ENCODE measurements at regions not wholly inside any gene's neighbourhood (a gene's known extent, or its start where the extent isn't known, plus 50 kb on each side); places are given as distances from the start of the nearest gene placed in this dataset.

DNA sequence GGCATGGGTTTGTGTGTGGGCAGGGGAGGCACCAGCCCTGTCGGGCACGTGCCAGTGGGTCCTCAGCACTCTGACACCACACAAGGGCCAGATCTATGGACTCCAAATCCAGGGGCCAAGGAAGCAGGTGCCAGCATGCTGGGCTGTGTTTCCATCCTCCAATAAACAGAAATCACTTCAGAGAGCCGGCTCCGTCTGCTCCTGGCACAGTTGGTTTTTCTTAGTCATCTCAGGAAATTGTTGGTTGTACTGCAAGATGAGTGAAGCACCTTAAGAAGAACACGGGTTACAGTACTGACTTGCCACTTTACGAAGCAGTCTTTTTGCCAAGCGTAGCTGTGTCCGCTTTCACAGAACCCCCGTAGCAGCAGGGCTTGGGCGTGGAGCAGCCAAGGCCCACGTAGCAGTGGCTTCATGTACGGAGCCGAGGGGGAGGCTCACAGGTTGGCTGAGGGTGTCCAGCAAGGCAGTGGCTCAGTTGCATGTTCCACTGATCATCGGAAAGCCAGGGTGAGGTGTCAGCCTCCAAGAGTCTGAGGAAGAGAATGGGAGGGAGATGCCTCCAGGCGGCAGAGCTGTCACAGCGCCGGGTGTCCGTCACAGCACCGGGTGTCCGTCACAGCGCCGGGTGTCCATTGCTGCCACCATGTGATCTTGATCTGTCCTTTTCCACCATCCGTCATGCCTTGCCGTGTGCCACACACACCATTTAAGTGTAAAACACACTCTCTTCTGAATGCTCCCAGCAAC, 314.9 kb downstream of the CTTN start:
- in situ Hi-C loops (cut with HindIII; ENCODE audit: low sequenced_read_pairs) = no loop called here

DNA sequence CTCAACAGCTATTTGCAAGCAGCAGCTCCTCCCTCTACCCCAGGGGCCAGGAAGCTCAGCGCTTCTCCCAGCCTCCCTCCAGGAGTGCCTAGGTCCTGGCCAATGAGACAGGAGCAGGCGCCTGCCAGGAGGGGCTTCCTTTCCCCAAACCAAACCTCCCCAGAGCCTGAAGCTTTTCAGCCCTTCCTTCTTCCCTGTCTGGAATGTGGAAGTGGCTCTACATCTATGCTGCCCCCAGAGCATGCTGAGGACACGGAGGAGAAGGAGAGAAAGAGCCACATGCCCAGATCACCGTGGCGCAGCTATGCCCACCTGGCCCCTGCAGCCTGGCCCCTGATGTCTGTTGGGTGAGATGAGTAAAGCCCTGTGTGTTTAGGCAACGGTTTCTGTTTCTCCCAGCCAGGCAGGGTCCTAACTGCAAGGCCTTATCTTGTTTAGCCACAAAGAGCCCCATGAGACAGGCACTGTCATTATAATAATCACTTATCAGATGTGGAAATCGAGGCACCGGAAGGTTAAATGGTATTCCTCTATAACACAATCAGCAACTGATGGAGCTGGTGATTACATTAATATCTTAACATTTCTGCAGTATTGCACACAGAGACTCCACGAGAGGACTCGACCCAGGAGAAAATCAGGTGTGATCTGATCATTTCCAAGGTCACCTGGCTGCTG, 315.8 kb downstream of the CTTN start:
- in situ Hi-C loops (cut with HindIII; ENCODE audit: low sequenced_read_pairs) = no loop called here

DNA sequence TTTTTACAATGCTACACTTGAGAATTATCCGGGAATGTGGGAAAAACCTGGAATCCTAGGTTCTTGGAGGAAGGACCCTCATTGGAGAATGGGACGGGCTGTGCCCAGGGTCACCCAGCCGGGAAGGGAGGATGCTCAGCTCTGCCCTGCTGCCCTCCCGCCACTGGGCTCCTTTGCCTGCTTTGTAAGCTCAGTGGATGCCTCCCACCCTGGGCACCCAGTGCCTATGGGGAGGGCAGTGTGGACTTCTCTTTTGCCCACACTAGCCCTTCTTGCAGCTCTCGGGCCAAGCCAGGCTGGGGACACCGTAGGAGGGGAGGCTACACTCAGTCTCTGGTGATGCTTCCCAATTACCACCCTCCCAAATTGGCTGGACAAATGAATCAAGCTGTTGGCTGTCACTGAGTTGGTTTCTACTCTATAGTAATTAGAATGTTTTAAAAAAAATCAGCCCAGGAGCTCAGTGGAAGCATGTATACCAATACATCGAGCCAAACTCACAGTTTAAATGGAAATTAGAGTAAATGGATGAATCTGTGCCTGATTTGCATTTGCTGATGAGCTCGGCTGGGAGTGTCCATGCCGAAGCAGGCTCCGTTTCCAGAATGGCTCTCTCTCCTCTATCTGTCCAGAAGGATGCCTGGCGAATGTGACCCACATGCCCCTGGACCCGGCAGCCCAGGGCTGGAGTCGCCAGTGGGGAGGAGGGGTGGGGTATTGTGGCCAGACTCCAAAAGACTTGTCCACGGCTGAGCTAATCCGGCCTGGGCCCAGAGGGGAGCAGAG, 317.0 kb downstream of the CTTN start:
- in situ Hi-C loops (cut with HindIII; ENCODE audit: low sequenced_read_pairs) = no loop called here

DNA sequence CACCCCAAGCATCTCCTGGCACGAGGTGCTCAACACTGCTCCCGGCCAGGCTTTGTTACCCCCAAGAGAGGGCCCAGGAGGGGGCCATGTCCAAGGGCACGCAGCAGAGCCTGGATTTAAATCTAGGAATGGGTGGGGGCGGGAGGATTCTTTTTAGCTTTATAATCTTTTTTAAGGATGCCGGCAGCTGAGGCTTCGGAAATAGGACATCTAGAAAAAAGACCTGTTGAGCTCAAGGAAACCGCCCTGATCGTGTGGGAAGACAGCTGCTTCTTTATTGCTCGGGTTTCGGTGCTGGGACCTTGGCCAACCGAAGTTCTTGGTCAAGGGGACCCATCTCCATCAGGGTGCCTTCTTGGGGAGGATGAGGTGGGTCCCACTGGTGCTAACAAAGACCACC, 317.9 kb downstream of the CTTN start:
- in situ Hi-C loops (cut with HindIII; ENCODE audit: low sequenced_read_pairs) = no loop called here

DNA sequence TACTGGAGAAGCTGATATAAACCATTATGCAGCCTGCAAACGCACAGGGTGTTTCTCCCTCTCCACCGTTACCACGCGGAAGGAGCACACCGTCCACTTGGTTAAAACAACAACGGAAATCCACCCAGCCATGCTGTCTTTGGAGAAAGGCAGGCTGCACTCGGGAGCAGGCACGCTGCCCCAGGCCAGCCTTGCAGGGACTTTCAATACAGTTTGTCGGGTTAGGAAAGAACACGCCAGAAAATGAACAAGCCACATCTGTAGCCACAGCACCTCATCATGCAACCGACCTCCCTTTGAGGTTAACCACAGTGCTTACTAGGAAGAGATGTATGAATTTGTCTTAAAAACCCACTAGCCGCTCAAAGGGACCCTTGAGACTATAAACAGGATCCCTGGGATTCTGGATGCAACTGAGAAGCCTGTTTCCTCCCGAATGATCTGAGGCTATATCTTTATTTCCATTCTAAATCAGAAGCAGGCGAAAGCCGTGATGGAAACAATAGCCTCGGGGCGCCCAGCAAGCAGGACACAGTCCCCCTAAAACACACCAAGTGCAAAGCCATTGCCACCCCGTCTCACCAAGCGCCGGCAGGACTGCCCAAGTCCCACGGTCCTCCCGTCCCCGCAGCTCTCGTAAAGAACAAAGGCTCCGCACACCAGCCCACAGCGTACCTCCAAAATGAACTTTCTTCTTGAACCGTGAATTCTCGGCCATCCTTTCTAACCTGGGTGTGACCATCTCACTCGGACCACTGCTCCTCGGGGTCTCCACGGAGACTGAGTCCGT, 318.9 kb downstream of the CTTN start:
- in situ Hi-C loops (cut with HindIII; ENCODE audit: low sequenced_read_pairs) = no loop called here

DNA sequence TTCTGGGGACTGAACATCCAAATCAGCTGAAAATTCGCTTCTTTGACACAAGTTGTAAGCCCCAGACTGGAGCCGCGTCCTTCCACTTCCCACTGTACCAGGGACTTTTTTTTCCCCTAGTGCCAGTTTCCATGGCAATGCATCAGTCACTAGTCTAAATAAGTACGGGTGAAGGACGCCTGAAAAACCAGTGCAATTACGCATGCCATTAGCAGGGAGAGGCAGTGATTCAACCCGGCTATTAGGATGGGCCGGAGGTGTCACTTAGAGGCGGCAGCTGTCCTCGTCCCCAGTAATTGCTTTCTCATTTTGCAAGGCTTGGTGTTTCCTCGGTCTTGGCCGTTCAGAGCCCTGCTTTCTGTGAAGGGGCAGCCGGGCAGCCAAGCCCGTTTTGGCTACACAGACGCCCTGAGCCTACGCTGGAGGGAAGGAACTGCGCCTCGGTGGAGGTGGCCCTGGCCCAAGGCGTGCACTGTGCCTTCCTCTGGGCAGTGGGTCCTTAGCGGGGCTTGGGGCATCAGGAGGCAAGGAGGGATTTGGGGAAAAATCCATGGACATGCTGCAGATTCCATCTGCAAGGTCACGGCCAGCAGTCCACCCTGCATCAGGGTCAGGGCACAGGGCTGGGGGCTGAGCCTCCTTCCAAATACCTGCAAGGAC, 319.7 kb downstream of the CTTN start:
- in situ Hi-C loops (cut with HindIII; ENCODE audit: low sequenced_read_pairs) = no loop called here

DNA sequence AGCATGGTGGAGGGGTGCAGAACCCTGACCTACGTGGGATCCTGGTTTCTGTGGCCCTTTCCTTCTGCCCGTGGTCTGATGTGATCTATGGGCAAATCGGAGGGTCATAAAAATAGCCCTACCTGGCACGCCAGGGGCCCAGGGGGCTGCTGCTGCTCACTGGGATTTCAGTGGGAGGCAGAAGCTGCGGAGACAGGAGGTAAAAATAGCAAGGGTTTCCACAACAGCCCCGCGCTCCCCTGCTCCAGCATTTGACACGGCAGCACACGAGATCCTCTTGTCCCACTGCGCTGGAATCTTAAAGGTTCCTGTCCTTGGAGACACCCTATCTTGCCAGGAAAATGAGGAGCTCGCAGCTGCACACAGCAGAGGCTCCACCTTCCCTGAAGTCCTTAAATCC, 321.2 kb downstream of the CTTN start:
- in situ Hi-C loops (cut with HindIII; ENCODE audit: low sequenced_read_pairs) = no loop called here

DNA sequence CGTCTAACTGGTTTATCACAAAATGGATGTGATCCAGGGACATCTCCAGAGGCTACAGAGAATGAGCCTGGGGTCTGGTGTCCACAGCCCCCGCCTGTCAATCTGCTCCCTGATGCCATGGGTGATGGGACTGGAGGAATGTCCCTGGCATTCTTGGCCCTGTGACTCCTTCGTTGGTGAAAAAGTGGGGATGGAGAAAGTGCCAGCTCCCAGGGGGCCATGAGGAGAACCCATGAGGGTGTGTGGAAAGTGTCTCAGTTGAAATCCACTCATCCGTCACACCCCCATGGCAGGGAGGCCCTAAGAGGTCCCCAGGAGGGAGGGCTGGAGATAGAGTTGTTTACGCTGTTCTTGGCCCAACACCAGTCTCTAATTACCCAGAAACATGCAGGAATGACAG, 322.0 kb downstream of the CTTN start:
- in situ Hi-C loops (cut with HindIII; ENCODE audit: low sequenced_read_pairs) = no loop called here

DNA sequence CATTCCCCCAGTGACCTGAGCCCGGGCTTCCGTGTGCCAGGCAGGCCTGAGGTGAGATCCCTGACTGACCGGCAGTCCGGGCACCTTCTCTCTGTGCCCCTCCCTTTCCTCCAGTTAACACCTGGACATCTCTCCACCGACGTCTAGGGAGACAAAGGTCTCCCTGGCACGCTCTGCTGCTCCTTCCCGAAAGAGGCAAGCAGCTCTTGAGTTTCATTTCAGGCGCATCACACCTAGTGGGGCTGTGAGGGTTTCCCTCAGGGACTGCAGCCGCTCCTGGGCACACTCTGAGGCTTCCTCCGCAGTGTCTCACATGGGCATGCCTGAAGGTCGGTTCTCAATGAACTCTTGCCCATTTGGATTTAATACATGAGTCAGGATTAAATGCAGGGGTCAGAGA, 322.7 kb downstream of the CTTN start:
- in situ Hi-C loops (cut with HindIII; ENCODE audit: low sequenced_read_pairs) = no loop called here

DNA sequence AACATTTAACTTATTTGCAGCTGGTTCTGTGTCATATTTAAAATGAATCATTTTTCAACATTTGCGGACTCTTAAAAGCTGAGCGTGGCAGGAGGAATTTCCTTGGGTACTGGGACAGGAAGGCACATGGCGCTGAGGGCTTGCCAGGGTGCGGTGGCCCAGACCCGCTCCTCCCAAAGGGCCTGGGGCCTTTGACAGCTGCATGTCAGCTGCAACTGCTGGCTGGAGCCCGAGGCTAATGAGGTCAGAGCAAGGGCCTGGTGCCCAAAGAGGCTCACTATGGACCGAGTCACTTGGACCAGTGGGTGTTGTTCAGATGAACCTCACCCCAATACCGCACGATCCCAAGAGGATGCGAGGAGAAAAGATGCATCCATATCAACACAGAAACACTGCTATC, 326.9 kb downstream of the CTTN start:
- in situ Hi-C loops (cut with HindIII; ENCODE audit: low sequenced_read_pairs) = loop anchor here (25.0 kb wide), 1 partner anchor 213 kb away; no protein-coding TSS in a partner anchor

DNA sequence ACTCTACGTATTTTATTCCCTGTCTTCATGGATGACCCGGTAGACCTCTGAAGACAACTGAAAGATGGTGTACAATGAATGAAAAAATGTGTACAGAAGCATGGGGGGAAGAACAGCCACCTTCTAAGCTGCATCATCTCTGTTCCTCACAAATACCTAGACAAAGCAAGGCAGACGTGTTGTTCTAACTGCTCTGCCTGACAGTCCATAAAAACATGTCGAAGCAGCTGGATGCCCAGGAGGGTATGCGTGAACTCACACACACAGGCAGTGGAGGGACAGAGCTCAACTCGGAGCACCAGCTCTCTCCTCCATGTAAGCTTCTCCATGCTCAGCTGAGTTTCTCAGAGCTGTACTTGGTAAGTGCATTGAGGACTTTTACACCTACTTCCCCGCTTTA, 327.4 kb downstream of the CTTN start:
- in situ Hi-C loops (cut with HindIII; ENCODE audit: low sequenced_read_pairs) = loop anchor here (25.0 kb wide), 1 partner anchor 213 kb away; no protein-coding TSS in a partner anchor

DNA sequence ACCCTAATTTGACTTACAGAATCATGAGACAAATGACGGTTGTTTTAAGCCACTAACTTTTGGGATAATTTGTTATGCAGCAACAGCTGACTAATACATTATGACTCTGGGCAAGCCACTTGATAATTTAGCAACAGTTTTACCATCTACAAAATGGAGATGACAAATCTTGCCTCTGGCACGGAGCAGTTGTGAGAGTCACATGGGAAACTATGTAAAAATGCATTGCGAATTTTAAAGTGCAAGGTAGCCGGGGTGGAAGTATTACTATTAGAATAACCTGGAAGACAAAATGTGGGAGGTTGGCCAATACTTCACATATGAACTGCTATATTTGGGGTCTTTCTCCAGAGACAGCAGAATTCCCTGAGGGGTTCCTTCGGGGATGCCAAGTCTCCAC, 328.7 kb downstream of the CTTN start:
- in situ Hi-C loops (cut with HindIII; ENCODE audit: low sequenced_read_pairs) = loop anchor here (25.0 kb wide), 1 partner anchor 215 kb away; no protein-coding TSS in a partner anchor

DNA sequence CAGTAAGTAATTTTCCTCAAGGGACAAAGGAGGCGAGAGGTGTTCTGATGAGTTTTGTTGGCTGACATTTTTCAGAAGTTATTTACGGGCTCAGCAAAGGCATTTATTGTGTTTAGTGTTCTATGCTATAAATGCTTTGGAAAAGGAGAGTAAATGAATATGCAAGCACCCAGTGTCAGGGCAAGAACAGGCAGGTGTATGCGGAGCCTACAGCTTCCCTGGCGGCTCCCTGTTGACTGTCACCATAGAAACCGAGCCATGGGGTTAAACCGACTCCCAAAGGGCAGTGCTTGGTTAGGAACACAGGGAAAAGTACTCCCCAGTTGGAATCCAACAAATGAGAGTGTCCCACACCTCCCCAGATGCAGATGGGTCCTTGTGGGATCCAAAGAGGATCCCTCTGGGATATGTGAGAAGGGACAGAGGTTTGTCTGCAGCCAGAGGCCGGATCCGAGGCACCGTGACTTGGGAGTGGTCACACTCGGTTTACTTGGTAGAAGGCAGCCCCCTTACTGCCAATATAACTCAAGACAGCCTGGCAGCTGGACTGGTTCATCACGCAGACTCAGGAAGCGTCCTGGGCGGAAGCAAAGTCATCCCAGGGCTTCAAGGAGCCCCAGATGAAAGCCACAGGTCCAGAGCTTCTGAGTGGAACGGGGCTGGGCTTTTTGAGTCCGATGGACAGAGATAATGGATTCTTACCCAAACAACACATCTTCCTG, 329.7 kb downstream of the CTTN start:
- in situ Hi-C loops (cut with HindIII; ENCODE audit: low sequenced_read_pairs) = loop anchor here (25.0 kb wide), 1 partner anchor 216 kb away; no protein-coding TSS in a partner anchor

DNA sequence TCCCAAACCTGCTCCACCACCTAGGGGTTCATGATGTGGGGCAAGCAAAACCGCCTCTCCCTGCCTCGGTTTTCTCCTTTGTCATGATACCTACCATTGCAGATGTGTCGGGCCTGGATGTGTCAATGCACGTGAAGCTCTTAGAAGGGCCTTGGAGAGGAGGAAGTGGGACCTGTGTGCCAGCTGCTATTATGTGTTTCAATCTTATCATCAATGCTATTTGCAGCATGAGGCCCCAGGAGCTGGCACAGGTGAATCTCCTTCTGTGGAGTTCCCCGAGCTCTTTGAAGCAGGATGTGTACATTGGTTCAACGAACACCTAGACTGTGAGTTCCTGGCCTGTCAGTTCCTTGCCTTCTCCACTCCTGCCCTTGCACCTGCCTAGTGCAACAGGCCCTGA, 331.6 kb downstream of the CTTN start:
- in situ Hi-C loops (cut with HindIII; ENCODE audit: low sequenced_read_pairs) = loop anchor here (25.0 kb wide), 1 partner anchor 218 kb away; no protein-coding TSS in a partner anchor

DNA sequence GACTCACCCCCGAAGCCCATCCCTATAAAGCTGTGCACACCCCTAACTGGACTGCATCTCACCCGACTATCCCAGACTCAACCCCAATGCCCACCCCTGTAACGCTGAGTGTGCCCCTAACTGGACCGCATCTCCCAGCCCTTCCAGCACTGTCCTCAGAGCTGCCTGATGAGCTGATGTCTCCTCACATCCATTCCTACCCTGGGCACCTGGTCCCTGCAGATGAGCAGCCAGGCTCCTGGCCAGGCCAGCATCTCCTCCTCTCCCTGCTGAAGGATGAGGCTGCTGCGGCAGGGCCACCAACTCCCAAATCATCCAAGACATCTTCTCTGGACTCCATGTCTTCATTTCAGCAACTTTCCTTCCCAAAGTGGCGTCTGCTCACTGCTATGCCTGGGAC, 332.1 kb downstream of the CTTN start:
- in situ Hi-C loops (cut with HindIII; ENCODE audit: low sequenced_read_pairs) = loop anchor here (25.0 kb wide), 1 partner anchor 218 kb away; no protein-coding TSS in a partner anchor

DNA sequence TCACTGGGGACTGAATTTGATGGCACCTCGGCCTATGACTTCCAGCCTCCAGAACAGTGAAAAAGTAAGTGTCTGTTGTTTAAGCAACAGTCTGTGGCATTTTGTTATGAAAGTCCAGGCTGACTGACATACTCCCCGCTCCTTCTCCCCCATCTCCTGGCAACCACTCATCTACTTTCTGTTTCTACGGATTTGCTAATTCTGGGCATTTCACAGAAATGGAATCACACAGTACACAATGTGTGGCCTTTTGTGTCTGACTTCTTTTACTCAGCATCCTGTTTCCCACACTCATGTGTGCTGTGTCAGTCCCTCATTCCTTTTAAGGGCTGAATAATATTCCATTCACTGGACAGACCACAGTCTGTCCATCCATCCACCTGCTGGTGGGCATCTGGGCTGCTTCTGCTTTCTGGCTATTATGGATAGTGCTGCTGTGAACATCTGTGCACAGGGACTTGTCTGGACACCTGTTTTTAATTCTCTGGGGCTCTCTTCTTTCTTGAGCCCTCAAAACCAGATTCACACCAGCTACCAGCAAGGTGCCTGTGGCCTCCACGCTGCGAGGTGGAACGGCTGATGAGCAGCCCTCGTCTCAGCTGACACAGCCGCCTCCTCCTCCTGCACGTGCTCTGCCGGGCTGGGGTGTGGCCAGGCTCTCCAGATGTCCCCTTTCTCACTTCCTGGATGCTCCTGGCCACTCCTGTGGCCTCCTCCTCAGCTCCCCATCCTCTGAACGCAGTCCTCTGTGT, 333.1 kb downstream of the CTTN start:
- in situ Hi-C loops (cut with HindIII; ENCODE audit: low sequenced_read_pairs) = loop anchor here (25.0 kb wide), 1 partner anchor 219 kb away; no protein-coding TSS in a partner anchor

DNA sequence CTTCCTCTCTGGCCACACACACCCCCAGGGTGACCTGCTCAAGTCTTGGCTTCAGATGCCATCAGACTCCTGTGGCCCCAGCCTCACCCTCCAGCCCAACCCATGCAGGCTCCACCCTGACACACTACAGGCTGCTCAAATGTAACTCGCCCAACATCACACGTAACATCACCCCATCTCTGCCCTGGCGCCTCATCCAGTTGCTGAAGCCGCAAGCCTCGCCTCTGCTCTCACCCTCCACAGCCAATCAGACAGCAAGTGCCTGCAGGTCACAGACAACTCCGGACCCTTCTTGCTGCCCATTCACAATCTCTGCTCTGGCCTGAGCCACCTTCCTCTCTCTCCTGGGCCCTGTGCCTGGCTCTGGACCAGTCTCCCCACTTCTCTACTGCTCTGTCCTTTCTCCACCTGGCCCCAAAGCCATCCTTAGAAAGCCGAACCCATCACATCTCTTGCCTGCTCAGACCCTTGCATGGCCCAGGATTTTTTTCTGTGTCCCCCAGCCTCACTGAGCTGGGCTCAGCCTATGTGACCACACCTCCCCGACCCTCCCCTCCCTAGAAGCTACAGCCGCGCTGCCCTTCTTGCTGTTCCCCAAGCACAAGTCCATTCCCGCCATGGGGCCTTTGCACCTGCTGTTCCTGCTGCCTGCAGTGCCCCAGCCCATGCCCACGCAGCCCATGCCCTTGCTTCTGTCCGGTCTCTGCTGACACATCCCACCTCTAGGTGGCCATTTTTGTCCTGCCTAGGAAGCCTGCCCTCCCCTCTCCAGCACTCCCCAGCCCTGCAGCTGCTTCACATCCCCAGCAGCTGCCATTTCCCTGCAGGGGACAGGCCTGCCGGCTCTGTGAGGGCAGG, 333.9 kb downstream of the CTTN start:
- in situ Hi-C loops (cut with HindIII; ENCODE audit: low sequenced_read_pairs) = loop anchor here (25.0 kb wide), 1 partner anchor 220 kb away; no protein-coding TSS in a partner anchor

DNA sequence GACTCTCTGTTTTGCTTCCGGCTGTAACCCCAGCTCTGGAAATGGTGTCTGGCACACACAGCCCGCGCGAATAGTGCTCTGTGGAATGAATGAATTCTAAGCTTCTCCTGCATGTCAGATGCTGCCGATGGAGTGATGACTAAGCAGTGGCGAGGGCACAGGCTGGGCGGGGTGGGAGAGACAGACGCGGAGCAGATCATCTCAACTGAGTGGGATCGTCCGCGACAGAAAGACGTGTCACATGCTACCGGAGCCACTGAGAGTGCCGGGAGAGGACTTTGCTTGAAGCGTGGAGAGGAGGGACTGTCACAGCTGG, 334.5 kb downstream of the CTTN start:
- in situ Hi-C loops (cut with HindIII; ENCODE audit: low sequenced_read_pairs) = loop anchor here (25.0 kb wide), 1 partner anchor 221 kb away; no protein-coding TSS in a partner anchor
